ENCODE measurements at regions not wholly inside any gene's neighbourhood (a gene's known extent, or its start where the extent isn't known, plus 50 kb on each side); places are given as distances from the start of the nearest gene placed in this dataset.

GRCh38 chr18:30405038-30405437, 637.5 kb downstream of the DSC3 start:
- H3K79me2 ChIP-seq (ENCODE audit: control insufficient read depth, insufficient read depth, low read length), result no peaks in the 10 kb centered on the region
- BruUV-seq (replicated peaks), result no TSS peak
- no peaks in the 10 kb centered on the region for H3K4me1 ChIP-seq (ENCODE audit: control insufficient read depth, insufficient read depth, low read length)
- no peak for TF ChIP-seq CUX1 (IDR thresholded peaks at IDR 0.05; ENCODE audit: insufficient replicate concordance, low read depth, low read length)
- TF ChIP-seq RUNX3 (IDR thresholded peaks at IDR 0.05; ENCODE audit: low read length), result no peak
- TF ChIP-seq ATF3 (IDR thresholded peaks at IDR 0.05; ENCODE audit: borderline replicate concordance, extremely low read depth, low read depth, low read length), result no peak
- no peak for TF ChIP-seq FOXM1 (IDR thresholded peaks at IDR 0.05; ENCODE audit: low read depth, low read length)
- no peak for TF ChIP-seq FOS (IDR thresholded peaks at IDR 0.05; ENCODE audit: borderline replicate concordance, extremely low read depth, insufficient read length)
- TF ChIP-seq SRF (IDR thresholded peaks at IDR 0.05; ENCODE audit: low read depth in 2 of 2, low read length in 2 of 2), result no peak
- no peak for TF ChIP-seq EGR1 (IDR thresholded peaks at IDR 0.05; ENCODE audit: borderline replicate concordance in 1 of 2, low read depth in 2 of 2, low read length in 2 of 2)
- no peak for TF ChIP-seq ZNF274 (IDR thresholded peaks at IDR 0.05; ENCODE audit: insufficient read depth, insufficient read length)
- no peak for TF ChIP-seq TBL1XR1 (IDR thresholded peaks at IDR 0.05; ENCODE audit: low read depth, low read length)
- no peak for TF ChIP-seq ZBTB4 (CRISPR knock-in tag; IDR thresholded peaks at IDR 0.05)
- no peak for TF ChIP-seq NFIC (IDR thresholded peaks at IDR 0.05; ENCODE audit: low read depth, low read length)
- no peak for TF ChIP-seq RBBP5 (conservative IDR thresholded peaks at IDR 0.05)
- TF ChIP-seq DPF2 (IDR thresholded peaks at IDR 0.05), result no peak
- no peak overlapping the region for H3K9ac ChIP-seq (ENCODE audit: control insufficient read depth, insufficient read depth, low read length)
- no peak for DNase-seq (ENCODE audit: low read depth, low spot score)
- POLR2A ChIA-PET, result no interaction called here
- no peak for FAIRE-seq
- WGBS (ENCODE audit: insufficient coverage, insufficient replicate concordance, low lambda C conversion rate, missing lambda C conversion rate), result 0% methylated on average over 1 of the region's 1 CpG
- ATAC-seq, result no peak
- intact Hi-C loops (cut with micrococcal nuclease; ENCODE audit: unreplicated experiment) (no loop called here), in situ Hi-C loops (cut with MboI) (no loop called here)
- H4K20me1 ChIP-seq (ENCODE audit: control insufficient read depth, insufficient read depth), result no peaks in the 10 kb centered on the region
- no peak overlapping the region for H3K4me3 ChIP-seq
- RAD21 ChIA-PET (ENCODE audit: unreplicated experiment), result interaction anchor here (0.6 kb wide), 1 partner anchor 20 kb away, joined by 3 read pairs; no protein-coding TSS in a partner anchor
- no peak overlapping the region for H3K4me2 ChIP-seq (ENCODE audit: control insufficient read depth, insufficient read depth)
- no peak overlapping the region for H3K27ac ChIP-seq (ENCODE audit: control insufficient read depth, insufficient read depth)
- CTCF ChIA-PET, result no interaction called here
- no peaks in the 10 kb centered on the region for H3K36me3 ChIP-seq (ENCODE audit: control insufficient read depth in 2 of 2, insufficient read depth in 2 of 2, low read length in 1 of 2)
- SMC1A ChIA-PET (ENCODE audit: uncharacterized antibody, unreplicated experiment), result interaction anchor here (0.7 to 1.4 kb wide), 3 partner anchors 29 to 236 kb away, joined by 3 read pairs; no protein-coding TSS in a partner anchor
- no peaks in the 10 kb centered on the region for H3K27me3 ChIP-seq (replicated peaks in 1 of 2; ENCODE audit: control insufficient read depth in 2 of 2, insufficient read depth in 2 of 2, low read length in 1 of 2)
- no peaks in the 10 kb centered on the region for H3K9me3 ChIP-seq (replicated peaks; ENCODE audit: control insufficient read depth, insufficient read depth, low read length)
- H2AFZ ChIP-seq (ENCODE audit: control insufficient read depth, low read depth, low read length), result no peak overlapping the region
